ENCODE measurements at regions not wholly inside any gene's neighbourhood (a gene's known extent, or its start where the extent isn't known, plus 50 kb on each side); places are given as distances from the start of the nearest gene placed in this dataset.

GRCh38 chr4:130143656-130144055, 1047.7 kb downstream of the C4orf33 start:
- no peaks in the 10 kb centered on the region for H3K4me1 ChIP-seq
- DNase-seq (no peak), ATAC-seq (no peak), FAIRE-seq (no peak)
- H3K36me3 ChIP-seq: no peaks in the 10 kb centered on the region
- 70 to 71% methylated on average over 1 of the region's 1 CpG for WGBS, 2 donors
- no peak overlapping the region for H3K4me3 ChIP-seq
- no peaks in the 10 kb centered on the region for H3K9me3 ChIP-seq
- intact Hi-C loops (cut with DNase I): no loop called here
- H3K27me3 ChIP-seq: no peaks in the 10 kb centered on the region
- H3K27ac ChIP-seq: no peak overlapping the region
- TF ChIP-seq CTCF (IDR thresholded peaks at IDR 0.05): no peak

- intact Hi-C loops (cut with DNase I): no loop called here
- no peak for FAIRE-seq
These were observed 1050.8 kb downstream of the C4orf33 start for GRCh38 chr4:130146773-130147172.

GRCh38 chr4:130147641-130148040, 1051.7 kb downstream of the C4orf33 start:
- 84 to 91% methylated on average over 2 of the region's 2 CpGs for WGBS, 2 donors
- no peak for DNase-seq

More at GRCh38 chr4:130146773-130147172, 1050.8 kb downstream of the C4orf33 start:
- WGBS, 2 donors: 46 to 55% methylated on average over 2 of the region's 2 CpGs
- H3K4me1 ChIP-seq: no peaks in the 10 kb centered on the region
- no peaks in the 10 kb centered on the region for H3K27me3 ChIP-seq
- ATAC-seq (no peak), DNase-seq (no peak)
- H3K9me3 ChIP-seq: no peaks in the 10 kb centered on the region
- H3K36me3 ChIP-seq: no peaks in the 10 kb centered on the region
- H3K4me3 ChIP-seq: no peak overlapping the region
- H3K27ac ChIP-seq: no peak overlapping the region
- TF ChIP-seq CTCF (IDR thresholded peaks at IDR 0.05): no peak

GRCh38 chr4:130154901-130155300, 1058.9 kb downstream of the C4orf33 start:
- no peak for FAIRE-seq
- H3K4me3 ChIP-seq: no peak overlapping the region
- intact Hi-C loops (cut with DNase I): no loop called here
- no peaks in the 10 kb centered on the region for H3K36me3 ChIP-seq
- TF ChIP-seq CTCF (IDR thresholded peaks at IDR 0.05): no peak
- H3K27me3 ChIP-seq: no peaks in the 10 kb centered on the region
- 74 to 76% methylated on average over 2 of the region's 2 CpGs for WGBS, 2 donors
- H3K9me3 ChIP-seq: no peaks in the 10 kb centered on the region
- no peaks in the 10 kb centered on the region for H3K4me1 ChIP-seq
- DNase-seq: no peak
- no peak for ATAC-seq
- H3K27ac ChIP-seq: no peak overlapping the region

More at GRCh38 chr4:130147641-130148040, 1051.7 kb downstream of the C4orf33 start:
- Histone ChIP-seq H3K27me3 (no peaks in the 10 kb centered on the region), H3K4me3 (no peak overlapping the region), H3K4me1 (no peaks in the 10 kb centered on the region), H3K27ac (no peak overlapping the region), H3K9me3 (no peaks in the 10 kb centered on the region), H3K36me3 (no peaks in the 10 kb centered on the region)
- no peak for FAIRE-seq
- intact Hi-C loops (cut with DNase I): no loop called here
- ATAC-seq: no peak
- no peak for TF ChIP-seq CTCF (IDR thresholded peaks at IDR 0.05)

GRCh38 chr4:130163701-130164100, 1067.7 kb downstream of the C4orf33 start:
- ATAC-seq (no peak), DNase-seq (no peak), FAIRE-seq (no peak)
- Histone ChIP-seq H3K27me3 (no peaks in the 10 kb centered on the region), H3K4me1 (no peaks in the 10 kb centered on the region), H3K36me3 (no peaks in the 10 kb centered on the region), H3K9me3 (no peaks in the 10 kb centered on the region), H3K4me3 (no peak overlapping the region), H3K27ac (no peak overlapping the region)
- intact Hi-C loops (cut with DNase I): no loop called here
- 75 to 88% methylated on average over 1 of the region's 1 CpG for WGBS, 2 donors
- TF ChIP-seq CTCF (IDR thresholded peaks at IDR 0.05): no peak

Data from pancreas (tissue), 10 donors.